AG09309 (cell line): ENCODE measurements at regions not wholly inside any gene's neighbourhood (a gene's known extent, or its start where the extent isn't known, plus 50 kb on each side); places are given as distances from the start of the nearest gene placed in this dataset.

Source experiments
- DNase-seq: peaks from one replicate; pipeline ENCODE4 v3.0.0-alpha.2; 2010; ENCODE audit warnings: low read depth
- H3K4me3 ChIP-seq: 2 replicates; pipeline ENCODE4 v1.5.1; 2011; ENCODE audit warnings: mild to moderate bottlenecking, low read depth, low read length, moderate library complexity; ENCODE audit not compliant: control insufficient read depth
- CTCF ChIP-seq: IDR thresholded peaks from 2 replicates; pipeline ENCODE4 v1.5.1; 2011; ENCODE audit warnings: mild to moderate bottlenecking, low read depth, low read length, inconsistent platforms; ENCODE audit not compliant: insufficient read depth, control insufficient read depth; ENCODE audit errors: missing control alignments

- no peak for TF ChIP-seq CTCF
- no peak for DNase-seq
- H3K4me3 ChIP-seq: no peak overlapping the region
Measured at GRCh38 chr2:18986046-18986445, 372.4 kb downstream of the OSR1 start.

GRCh38 chr2:18980786-18981430, 377.5 kb downstream of the OSR1 start:
- TF ChIP-seq CTCF: no peak
- DNase-seq: no peak
- no peak overlapping the region for H3K4me3 ChIP-seq

- H3K4me3 ChIP-seq: no peak overlapping the region
- no peak for TF ChIP-seq CTCF
- no peak for DNase-seq
Measured at GRCh38 chr2:18980104-18980785, 378.2 kb downstream of the OSR1 start.

GRCh38 chr2:18977409-18977808, 381.0 kb downstream of the OSR1 start:
- TF ChIP-seq CTCF: no peak
- no peak overlapping the region for H3K4me3 ChIP-seq
- no peak for DNase-seq

GRCh38 chr2:18976168-18976961, 382.1 kb downstream of the OSR1 start:
- H3K4me3 ChIP-seq: peak overlapping the region; percentile 1
- no peak for TF ChIP-seq CTCF
- DNase-seq: peak; percentile 86

- no peak overlapping the region for H3K4me3 ChIP-seq
- no peak for TF ChIP-seq CTCF
- DNase-seq: no peak
Measured at GRCh38 chr2:18975506-18976167, 382.8 kb downstream of the OSR1 start.
